ENCODE measurements at regions not wholly inside any gene's neighbourhood (a gene's known extent, or its start where the extent isn't known, plus 50 kb on each side); places are given as distances from the start of the nearest gene placed in this dataset.

GRCh38 chr13:56012644-56013043 is 1128.1 kb upstream of the PRR20A start:
- no peak for DNase-seq (ENCODE audit: low read depth, low spot score)
- H3K27me3 ChIP-seq (ENCODE audit: control insufficient read depth, insufficient read depth, low read length) = no peaks in the 10 kb centered on the region
- no peak overlapping the region for H3K4me3 ChIP-seq (ENCODE audit: low read depth, low read length)
- H3K27ac ChIP-seq (ENCODE audit: low read depth, low read length) = no peak overlapping the region
- ChIA-PET CTCF (no interaction called here), POLR2A (no interaction called here)
- peaks cover 3% of the 10 kb centered on the region; the same call in 1 of the 2 replicates for H3K9me3 ChIP-seq (ENCODE audit: control insufficient read depth, insufficient read depth, low read length)
- no peak for TF ChIP-seq CTCF (IDR thresholded peaks at IDR 0.05; ENCODE audit: low read depth, low read length)

GRCh38 chr13:56015919-56016318 is 1124.8 kb upstream of the PRR20A start:
- POLR2A ChIA-PET = no interaction called here
- no peak for TF ChIP-seq CTCF (IDR thresholded peaks at IDR 0.05; ENCODE audit: low read depth, low read length)
- Histone ChIP-seq H3K27me3 (ENCODE audit: control insufficient read depth, insufficient read depth, low read length) (no peaks in the 10 kb centered on the region), H3K4me3 (ENCODE audit: low read depth, low read length) (no peak overlapping the region), H3K9me3 (ENCODE audit: control insufficient read depth, insufficient read depth, low read length) (peaks cover 17% of the 10 kb centered on the region), H3K27ac (ENCODE audit: low read depth, low read length) (no peak overlapping the region)
- no peak for DNase-seq (ENCODE audit: low read depth, low spot score)
- CTCF ChIA-PET = no interaction called here

GRCh38 chr13:56019606-56020005 is 1121.1 kb upstream of the PRR20A start:
- TF ChIP-seq CTCF (IDR thresholded peaks at IDR 0.05; ENCODE audit: low read depth, low read length) = no peak
- Histone ChIP-seq H3K27me3 (ENCODE audit: control insufficient read depth, insufficient read depth, low read length) (no peaks in the 10 kb centered on the region), H3K4me3 (ENCODE audit: low read depth, low read length) (no peak overlapping the region), H3K27ac (ENCODE audit: low read depth, low read length) (no peak overlapping the region), H3K9me3 (ENCODE audit: control insufficient read depth, insufficient read depth, low read length) (peaks cover 19% of the 10 kb centered on the region)
- CTCF ChIA-PET = no interaction called here
- POLR2A ChIA-PET = no interaction called here
- no peak for DNase-seq (ENCODE audit: low read depth, low spot score)

- Histone ChIP-seq H3K9me3 (ENCODE audit: control insufficient read depth, insufficient read depth, low read length) (peaks cover 19% of the 10 kb centered on the region), H3K27me3 (ENCODE audit: control insufficient read depth, insufficient read depth, low read length) (no peaks in the 10 kb centered on the region), H3K27ac (ENCODE audit: low read depth, low read length) (no peak overlapping the region), H3K4me3 (ENCODE audit: low read depth, low read length) (no peak overlapping the region)
- CTCF ChIA-PET = no interaction called here
- POLR2A ChIA-PET = no interaction called here
- no peak for DNase-seq (ENCODE audit: low read depth, low spot score)
- TF ChIP-seq CTCF (IDR thresholded peaks at IDR 0.05; ENCODE audit: low read depth, low read length) = no peak
Observed at GRCh38 chr13:56020425-56020824, 1120.3 kb upstream of the PRR20A start.

GRCh38 chr13:56039992-56040391 is 1100.7 kb upstream of the PRR20A start:
- Histone ChIP-seq H3K27me3 (ENCODE audit: control insufficient read depth, insufficient read depth, low read length) (no peaks in the 10 kb centered on the region), H3K4me3 (ENCODE audit: low read depth, low read length) (no peak overlapping the region), H3K9me3 (ENCODE audit: control insufficient read depth, insufficient read depth, low read length) (peaks cover 7% of the 10 kb centered on the region; the same call in 1 of the 2 replicates), H3K27ac (ENCODE audit: low read depth, low read length) (no peak overlapping the region)
- ChIA-PET CTCF (no interaction called here), POLR2A (no interaction called here)
- DNase-seq (ENCODE audit: low read depth, low spot score) = no peak
- TF ChIP-seq CTCF (IDR thresholded peaks at IDR 0.05; ENCODE audit: low read depth, low read length) = no peak

Data from AG04450 (cell line).